GM18499 (cell line): ENCODE measurements at regions not wholly inside any gene's neighbourhood (a gene's known extent, or its start where the extent isn't known, plus 50 kb on each side); places are given as distances from the start of the nearest gene placed in this dataset.
"Not testable (repeated sequence)": the region's sequence is repeated elsewhere in the genome, so short reads cannot be mapped to it uniquely, and the experiment has no call there.

ENCODE experiments used
- ATAC-seq: cut with Tn5 transposase; IDR thresholded peaks from one replicate; pipeline ENCODE4 v1.9.1; 2021; ENCODE audit warnings: moderate number of reproducible peaks; ENCODE audit not compliant: insufficient read depth, unreplicated experiment

DNA sequence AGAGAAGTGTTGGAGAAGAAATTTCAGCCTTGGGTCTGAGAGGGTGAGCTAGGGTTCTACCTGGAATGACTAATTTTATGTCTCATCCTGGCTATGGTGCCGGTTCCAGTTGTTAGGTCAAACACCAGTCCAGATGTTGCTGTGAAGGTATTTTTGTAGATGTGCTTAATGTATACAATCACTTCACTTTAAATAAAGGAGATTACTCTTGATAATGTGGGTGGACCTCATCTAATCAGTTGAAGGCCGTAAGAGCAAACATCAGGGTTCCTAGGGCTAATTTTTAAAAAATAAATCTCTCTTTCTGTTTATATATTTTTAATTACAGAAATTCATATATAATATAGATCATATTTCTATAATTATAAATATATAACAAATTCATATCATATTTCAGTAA is 90.5 kb upstream of the GDNF start:
- no peak for ATAC-seq

DNA sequence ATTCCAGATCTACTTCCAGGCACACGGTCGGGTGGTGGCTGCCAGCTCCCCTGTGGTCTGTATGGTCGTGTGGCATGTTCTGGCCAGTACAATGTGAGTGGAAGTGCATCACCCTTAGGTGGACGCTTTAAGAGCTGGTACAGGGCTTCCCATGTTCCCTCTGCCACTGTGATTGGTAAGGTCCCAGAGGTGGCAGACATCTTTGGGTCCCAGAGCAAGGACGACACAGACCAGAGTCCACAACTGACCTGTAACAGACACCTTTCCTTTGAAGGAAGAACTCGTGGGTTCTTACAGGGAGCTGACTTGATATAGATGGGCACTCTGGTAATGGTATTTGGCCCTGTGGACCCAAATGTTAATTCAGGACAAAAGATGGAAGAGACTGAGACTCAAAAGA is 90.0 kb upstream of the GDNF start:
- no peak for ATAC-seq

DNA sequence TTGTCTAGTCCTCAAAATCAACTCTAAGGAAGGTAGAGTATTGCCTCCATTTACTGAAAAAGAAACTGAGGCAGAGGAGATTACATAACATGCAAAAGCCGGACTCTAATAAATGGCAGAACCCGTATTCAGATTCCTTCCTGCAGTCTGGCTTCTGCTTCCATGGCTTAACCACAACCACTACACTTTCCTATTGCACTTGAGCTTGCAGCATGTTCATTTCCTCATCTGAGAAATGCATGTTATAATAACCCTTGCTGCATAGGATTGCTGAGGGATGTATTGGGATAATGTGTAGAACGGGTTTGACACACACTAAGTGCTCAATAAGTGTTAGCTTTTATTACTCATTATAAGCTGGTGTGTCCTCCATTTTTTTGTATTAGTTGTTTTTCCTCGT is 87.9 kb upstream of the GDNF start:
- ATAC-seq = not testable (repeated sequence)

DNA sequence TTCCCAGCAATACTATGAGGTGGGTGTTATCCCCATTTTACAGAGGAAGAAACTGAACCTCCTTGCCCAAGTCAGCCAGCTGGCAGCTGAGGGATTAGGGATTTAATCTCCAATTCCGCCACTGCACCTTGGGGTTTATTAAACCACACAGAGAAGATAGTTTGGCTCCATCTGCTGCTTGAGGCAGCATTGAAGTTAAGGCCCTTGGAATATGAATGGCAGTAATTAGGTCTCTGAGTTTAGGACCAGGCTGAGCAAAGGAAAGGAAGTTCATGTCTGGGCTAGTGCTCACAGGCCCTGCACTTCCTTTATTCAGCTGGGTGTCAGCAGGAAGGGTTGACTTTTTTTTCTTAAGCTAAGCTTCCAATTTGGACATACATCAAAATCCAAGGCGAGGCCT is 86.9 kb upstream of the GDNF start:
- ATAC-seq = no peak

DNA sequence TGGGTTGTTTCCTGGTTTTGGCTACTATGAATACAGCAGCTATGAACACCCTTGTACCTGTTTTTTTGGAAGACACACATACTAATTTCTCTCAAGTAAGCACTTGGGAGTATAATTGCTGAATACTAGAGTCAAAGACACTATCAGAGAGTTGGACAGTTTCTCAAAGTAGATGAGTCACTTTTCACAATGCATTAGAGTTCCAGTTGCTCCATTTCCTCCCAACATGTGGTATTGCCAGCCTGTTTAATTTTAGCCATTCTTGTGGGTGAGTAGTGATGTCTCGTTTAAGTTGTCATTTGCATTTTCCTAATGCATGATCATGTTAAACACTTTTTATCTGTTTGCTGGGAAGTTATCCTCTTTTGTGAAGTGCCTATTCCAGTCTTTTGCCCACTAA is 81.6 kb upstream of the GDNF start:
- no peak for ATAC-seq

DNA sequence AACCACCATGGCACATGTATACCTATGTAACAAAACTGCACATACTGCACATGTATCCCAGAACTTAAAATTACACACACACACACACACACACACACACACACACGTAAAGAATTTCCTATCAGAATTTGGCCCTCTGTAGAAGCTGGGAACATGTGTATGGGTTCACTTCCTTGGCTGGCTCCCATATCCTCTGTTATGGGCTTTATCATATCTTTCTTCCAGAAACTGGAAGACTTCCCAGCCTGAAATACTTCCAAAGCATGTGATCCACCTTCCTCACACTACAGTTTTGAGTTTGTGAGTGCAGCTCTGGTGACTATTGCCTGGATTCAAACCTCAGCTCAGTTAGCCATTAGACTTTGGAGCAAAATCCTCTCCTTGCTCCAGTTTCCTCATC is 78.6 kb upstream of the GDNF start:
- no peak for ATAC-seq

DNA sequence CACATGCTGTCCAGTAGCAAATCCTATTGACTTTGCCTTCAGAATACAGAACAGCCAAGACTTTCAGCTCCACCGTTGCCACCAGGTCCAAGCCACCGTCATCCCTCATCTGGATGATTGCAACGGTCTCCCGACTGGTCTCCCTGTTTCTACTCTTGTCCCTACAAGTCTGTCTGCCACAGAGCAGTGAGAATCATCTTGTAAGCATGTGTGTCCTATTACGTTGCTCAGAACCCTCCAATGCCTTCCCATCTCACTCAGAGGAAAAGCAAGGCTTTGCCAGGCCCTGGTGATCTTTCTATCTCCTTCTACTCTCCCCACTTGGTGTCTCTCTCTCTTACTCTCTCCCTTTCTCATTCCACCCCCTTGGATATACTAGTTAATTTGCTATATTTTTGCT is 76.7 kb upstream of the GDNF start:
- ATAC-seq = no peak

DNA sequence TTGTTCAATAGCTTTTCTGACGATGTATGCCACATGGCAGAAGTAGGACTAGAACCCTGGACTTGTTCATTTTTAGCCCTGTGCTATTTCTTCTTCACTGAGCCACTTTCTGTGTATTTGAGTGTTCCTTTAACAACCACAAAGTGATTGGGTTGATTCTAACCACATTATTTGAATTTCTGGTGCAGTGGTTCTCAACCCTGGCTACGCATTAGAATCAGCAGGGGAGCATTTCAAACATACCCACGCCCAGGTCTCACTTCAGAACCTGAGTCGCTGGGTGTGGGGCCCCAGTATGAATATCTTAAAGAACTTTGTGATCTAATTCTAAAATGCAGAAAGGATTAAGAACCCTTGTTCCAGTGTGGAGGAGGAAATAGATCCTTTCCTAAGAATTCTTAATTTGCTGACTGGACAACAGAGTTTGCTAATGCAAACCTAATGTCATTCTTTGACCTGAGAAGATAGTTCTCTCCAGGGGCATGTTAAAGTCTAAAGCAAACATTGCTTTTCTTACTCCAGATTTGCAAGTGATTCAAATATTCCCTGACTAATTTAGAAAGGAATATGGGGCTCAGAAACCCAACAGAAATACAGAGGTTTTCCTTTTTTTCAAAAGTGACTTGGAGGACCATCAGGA is 75.4 kb upstream of the GDNF start:
- ATAC-seq = peak; percentile 65

DNA sequence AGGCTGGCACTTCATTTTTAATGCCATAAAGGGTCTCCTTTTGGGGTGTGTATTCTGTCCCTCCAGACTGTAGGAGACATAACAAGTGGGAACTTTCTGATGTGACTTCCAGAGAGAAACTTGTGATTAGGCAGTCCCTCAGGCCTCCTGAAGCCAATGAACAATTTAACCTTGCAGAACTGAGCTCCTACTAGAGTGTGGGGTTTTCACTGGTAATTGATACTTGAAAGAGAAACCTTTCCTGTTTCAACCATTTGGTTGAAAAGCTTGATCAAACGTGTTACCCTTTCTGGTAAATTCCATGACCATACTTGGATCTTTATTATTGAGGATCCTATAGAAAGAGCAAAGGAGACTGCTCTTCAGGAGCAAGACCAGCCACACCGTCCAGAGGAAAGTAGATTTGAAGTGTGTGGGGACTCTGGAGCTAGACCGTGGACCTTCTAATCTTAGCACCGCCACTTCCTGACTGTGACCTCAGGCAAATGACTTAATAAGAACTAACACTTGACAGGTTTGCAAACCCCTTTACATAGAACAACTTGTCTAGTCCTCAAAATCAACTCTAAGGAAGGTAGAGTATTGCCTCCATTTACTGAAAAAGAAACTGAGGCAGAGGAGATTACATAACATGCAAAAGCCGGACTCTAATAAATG is 69.9 kb upstream of the GDNF start:
- ATAC-seq = peak; percentile 79

DNA sequence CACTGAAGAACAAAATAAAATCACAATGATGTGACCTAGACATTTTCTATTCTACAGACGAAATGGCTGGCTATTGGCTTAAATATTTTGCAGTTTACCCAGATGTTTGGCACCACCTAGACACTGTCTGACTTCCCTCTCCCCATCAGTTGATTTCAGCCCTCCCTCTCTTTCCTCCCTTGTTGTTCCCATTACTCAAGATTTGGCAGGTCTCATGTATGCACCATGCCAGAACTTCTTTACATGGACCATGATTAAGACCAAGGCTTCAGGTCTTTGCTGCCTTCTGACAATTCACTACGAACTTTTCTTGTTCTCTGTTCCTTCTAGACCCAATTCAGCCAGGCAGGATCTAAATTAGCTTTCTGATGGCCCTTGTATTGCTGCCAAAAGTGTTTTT is 66.6 kb upstream of the GDNF start:
- no peak for ATAC-seq

DNA sequence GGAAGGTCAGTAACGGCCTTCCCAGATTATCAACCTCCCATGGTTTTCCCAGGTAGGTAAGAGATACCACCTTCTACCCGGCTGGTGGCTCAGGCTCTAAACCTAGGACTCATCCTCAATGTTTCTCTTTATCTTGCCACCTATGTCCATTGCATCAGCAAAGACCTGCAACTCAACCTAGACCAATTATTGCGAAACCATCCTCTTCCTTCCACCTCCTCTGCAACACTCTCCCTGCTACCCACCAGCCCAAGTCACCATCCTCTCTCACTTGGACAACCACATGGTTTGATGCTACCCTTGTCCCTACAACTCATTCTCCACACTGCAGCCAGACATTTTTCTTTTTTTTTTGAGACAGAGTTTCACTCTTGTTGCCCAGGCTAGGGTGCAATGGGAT is 65.4 kb upstream of the GDNF start:
- no peak for ATAC-seq

DNA sequence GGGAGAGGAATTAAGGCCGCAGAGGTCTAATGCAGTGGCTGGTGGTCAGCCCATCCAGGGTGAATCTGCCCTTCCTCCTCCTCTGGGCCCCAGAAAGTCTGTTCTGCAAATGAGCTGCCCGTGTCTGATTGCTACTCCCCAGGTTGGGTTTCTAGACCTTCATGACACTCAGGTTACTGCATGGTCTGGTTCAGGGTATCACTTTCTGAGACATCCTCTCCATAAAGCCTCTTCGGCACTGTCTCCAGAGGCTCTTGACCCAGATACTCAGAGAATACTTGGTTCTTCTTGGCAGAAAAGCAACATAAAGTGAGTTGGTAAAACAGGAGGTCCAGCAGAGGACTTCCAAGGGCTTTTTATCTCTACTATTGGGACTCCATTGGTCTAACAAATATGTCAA is 62.5 kb upstream of the GDNF start:
- ATAC-seq = no peak

DNA sequence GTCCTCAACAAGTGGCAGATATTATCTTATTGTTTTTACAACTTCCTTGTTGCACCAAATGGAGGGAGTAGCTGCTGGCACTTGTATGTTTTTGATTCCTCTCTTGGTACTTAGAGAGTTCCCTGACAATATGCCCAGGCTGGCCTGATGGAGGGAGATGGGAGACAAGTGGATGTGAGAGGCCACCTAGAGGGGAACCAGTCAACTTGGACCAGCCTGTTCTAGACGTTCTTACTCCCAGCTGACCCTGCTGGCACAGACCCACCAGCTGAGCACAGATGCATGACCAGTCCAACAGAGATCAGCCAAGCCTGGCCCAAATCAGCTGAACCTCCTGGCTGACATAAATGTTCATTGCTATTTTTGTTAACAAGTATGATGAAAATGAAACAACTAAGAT is 60.9 kb upstream of the GDNF start:
- ATAC-seq = no peak

DNA sequence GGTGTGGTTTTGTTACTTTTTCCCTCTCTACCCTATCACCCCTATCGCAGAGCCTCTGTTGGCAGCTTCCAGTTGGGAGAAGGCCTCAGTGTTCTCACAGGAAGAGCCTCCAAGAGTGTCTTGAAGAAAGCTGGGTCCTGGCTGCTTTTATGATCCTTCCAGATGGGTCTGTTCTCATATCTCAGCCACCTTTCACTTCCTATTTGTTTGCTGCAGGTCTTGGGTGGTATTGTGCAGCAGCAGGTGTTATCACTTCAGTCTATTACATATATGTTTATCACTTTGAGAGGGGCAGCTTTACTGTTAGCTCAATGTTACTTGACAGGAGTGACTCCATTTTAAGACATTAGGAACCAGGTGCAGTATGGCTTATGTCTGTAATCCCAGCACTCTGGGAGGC is 59.2 kb upstream of the GDNF start:
- no peak for ATAC-seq

DNA sequence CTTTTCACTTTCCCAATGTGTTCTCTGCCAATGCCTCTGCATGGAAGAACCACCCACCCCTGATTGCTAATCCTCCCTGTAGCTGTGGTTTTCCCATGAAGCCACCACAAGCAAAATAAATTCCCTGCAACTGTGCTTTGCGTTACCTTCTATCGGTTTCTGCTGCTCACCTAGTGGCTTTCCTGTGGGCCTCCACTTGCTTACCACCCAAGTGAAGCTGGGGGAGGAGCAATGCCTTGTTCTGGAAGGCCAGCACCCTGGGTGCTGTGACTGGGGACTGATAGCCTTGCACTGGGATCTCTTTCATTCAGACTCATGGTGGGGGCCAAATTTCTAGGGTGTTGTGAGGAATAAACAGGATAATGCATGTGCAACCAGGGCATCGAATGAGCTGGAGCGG is 56.3 kb upstream of the GDNF start:
- ATAC-seq = no peak

DNA sequence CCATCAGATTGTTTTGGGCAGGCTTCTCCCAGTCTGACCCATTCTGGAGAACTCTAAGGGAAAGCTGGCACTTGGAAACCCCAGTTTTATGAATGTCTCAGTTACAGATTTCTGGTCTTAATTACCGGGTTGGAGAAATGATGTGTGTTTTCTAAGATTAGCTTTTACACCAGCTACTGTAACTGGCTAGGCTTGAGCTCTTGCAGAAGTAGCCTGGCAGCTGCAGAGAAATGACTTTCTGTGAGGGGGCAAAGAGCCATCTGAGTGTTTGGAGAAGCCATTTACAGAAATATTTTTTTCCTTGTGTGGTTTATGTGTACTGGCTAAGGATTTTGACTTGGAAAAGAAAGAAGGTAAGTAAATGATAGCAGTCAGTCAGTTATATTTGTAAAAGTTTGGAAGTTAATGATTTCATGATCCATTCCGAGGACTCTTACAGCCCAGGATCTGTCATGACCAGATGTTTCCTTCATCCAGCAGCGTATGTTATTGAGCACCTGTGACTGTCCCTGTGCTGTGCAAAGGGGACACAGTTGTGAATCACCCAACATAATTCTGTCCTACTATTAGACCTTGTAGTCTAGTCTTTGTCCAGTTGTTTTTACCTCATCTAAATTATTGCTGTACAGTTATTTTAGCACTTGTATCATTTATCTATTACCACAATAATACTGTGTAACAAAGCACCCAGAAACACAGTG is 53.7 kb upstream of the GDNF start:
- ATAC-seq = no peak

DNA sequence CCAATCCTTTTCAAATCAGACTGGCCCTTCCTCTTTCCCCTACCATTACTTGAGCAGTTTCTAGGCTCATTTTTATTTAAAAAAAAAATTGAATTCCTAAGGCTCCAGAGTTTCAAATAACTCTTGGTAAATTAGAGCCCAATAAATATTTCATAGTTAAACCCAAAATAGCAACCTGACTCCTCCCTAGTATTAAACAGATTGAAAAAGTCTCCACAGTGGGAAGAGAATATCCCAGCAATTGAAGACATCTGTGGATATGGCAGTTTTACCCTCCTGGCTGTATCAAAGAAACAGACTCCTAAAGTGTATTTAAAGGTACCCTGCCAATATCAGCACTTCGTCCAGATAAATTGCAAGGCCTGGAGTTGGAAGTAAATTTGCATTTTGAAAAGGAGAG is 52.7 kb upstream of the GDNF start:
- no peak for ATAC-seq

DNA sequence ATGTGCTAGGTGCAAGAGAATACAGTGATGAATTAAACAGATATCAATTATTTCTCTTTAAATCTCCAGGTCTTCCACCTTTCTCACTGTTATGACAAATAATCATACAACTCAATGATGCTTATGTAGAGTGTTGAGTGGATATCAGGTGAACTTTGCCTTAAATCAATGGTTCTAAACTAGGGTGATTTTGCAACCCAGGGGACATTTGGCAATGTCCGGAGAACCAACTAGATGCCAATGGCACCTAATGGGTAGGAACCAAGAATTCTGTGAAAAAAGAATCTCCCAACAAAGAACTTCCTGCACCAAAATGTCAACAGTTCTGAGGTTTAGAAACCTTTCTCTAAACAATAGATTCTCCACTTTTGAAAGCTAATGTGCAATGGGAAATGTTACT is 52.0 kb upstream of the GDNF start:
- no peak for ATAC-seq

DNA sequence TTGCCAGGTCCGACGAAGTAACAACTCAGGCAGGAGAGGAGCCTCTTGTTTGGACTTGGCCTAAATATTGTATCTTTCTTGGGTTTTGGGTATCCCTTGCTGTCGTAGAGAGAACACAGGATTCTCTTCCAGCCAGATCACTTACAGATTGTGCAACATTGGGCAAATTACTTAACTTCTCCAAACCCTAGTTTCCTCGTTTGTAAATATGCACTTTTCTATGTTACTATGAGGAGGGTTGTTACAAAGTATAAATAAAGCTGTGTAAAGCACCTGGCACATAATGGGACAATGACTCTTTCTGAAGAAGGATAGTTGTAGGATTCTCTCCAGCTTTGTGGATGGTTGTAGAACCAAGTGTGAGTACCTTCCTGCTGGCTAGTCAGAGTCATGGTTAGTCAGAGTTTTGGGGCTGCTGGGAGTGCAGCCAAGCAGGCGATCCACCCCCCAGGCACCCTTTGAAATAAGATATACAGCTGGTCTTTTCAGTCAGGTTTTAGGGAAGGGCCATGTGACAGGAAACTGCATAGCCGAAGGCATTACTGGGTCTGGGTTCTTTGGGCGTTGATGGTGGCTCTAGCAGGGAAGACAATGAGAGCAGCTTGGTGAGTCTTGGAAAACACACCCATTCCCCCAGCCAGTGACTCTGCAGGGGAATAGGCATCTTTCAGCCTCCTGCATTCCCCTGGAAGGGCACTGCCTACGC is 49.9 kb upstream of the GDNF start:
- no peak for ATAC-seq
